Tibial nerve (tissue), 3 donors: ENCODE measurements at regions not wholly inside any gene's neighbourhood (a gene's known extent, or its start where the extent isn't known, plus 50 kb on each side); places are given as distances from the start of the nearest gene placed in this dataset.

Experiments used
- CTCF ChIP-seq, 5 experiments: fragments of 200-600 bp in 3 of 5; fragments of 450-650 bp in 2 of 5; sonication (generic) in 3 of 5; IDR thresholded peaks; one replicate each; pipeline ENCODE4 v1.5.1; 2016 to 2019; ENCODE audit warnings: antibody characterized with exemption in 5 of 5, mild to moderate bottlenecking in 3 of 5, moderate library complexity in 2 of 5
- POLR2A ChIP-seq, 2 donors: fragments of 450-650 bp; IDR thresholded peaks; one replicate each; pipeline ENCODE4 v1.6.1; 2017; ENCODE audit warnings: antibody characterized with exemption in 2 of 2, mild to moderate bottlenecking in 2 of 2, moderate library complexity in 2 of 2

GRCh38 chr6:56814308-56814707 lies 140.6 kb upstream of the BEND6 start:
- TF ChIP-seq CTCF (IDR thresholded peaks at IDR 0.05) (no peak), POLR2A (IDR thresholded peaks at IDR 0.05) (no peak)
